GM12801 (cell line): ENCODE measurements at regions not wholly inside any gene's neighbourhood (a gene's known extent, or its start where the extent isn't known, plus 50 kb on each side); places are given as distances from the start of the nearest gene placed in this dataset.

Source experiments
- CTCF ChIP-seq: IDR thresholded peaks from one replicate; pipeline ENCODE4 v1.5.1; 2011; ENCODE audit warnings: control low read depth; ENCODE audit not compliant: insufficient read length; ENCODE audit errors: extremely low read depth

- TF ChIP-seq CTCF = no peak
Observed at GRCh38 chr1:58136387-58136786, 410.1 kb downstream of the OMA1 start.

GRCh38 chr1:58135821-58136321 is 410.7 kb downstream of the OMA1 start:
- TF ChIP-seq CTCF = no peak

GRCh38 chr1:58133562-58133961 is 413.0 kb downstream of the OMA1 start:
- no peak for TF ChIP-seq CTCF

- no peak for TF ChIP-seq CTCF
Observed at GRCh38 chr1:58123051-58123450, 423.5 kb downstream of the OMA1 start.

GRCh38 chr1:58119971-58120370 is 426.6 kb downstream of the OMA1 start:
- no peak for TF ChIP-seq CTCF

GRCh38 chr1:58116284-58116683 is 430.2 kb downstream of the OMA1 start:
- TF ChIP-seq CTCF = no peak

GRCh38 chr1:58109646-58110200 is 436.8 kb downstream of the OMA1 start:
- no peak for TF ChIP-seq CTCF

GRCh38 chr1:58108783-58109182 is 437.7 kb downstream of the OMA1 start:
- no peak for TF ChIP-seq CTCF
